ENCODE measurements at regions not wholly inside any gene's neighbourhood (a gene's known extent, or its start where the extent isn't known, plus 50 kb on each side); places are given as distances from the start of the nearest gene placed in this dataset.

DNA sequence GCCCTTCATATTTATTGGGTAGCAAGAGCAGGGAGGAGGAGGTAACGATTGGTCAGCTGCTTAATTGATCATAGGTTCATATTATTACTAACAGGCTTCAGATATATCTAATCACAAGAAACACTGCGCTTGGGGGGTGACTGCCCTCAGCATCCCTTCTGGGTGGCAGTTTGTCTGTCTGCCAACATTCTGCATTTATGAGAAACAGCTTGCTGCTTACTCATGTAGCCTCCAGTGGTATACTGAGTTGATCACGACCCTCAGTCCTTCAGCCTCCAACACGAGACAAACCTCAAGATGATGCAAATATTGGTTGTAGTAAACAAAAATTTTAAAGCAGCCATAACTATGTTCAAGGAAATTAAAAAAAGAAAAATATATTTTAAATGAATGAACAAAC, 657.8 kb upstream of the PHF14 start:
- H3K4me3 Mint-ChIP-seq = no peak overlapping the region
- no peak overlapping the region for H3K27ac Mint-ChIP-seq
- no peaks in the 10 kb centered on the region for H3K36me3 Mint-ChIP-seq (ENCODE audit: low read depth)
- H3K9me3 Mint-ChIP-seq = peaks cover 15% of the 10 kb centered on the region
- H3K27me3 Mint-ChIP-seq = no peaks in the 10 kb centered on the region
- no peak for DNase-seq
- H3K4me1 Mint-ChIP-seq = no peaks in the 10 kb centered on the region
- ATAC-seq = no peak

DNA sequence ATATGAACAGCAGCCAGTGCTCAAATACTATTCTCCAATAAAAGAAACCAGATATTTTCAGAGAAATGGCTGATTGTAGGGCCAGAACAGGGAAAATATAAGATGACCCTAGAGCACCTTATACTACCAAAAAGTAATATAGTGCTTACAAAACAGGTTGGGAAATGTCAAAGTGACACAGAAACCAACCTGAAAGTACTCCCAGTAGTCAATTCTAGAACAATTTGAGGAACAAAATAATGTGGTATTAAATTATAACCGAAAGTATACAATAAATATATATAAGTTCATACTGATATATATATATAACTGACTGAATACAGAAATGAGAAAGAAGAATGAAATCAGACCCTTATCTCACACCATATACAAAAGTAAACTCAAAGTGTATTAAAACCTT, 657.2 kb upstream of the PHF14 start:
- Mint-ChIP-seq H3K4me1 (no peaks in the 10 kb centered on the region), H3K9me3 (peaks cover 15% of the 10 kb centered on the region), H3K4me3 (no peak overlapping the region), H3K36me3 (ENCODE audit: low read depth) (no peaks in the 10 kb centered on the region), H3K27me3 (no peaks in the 10 kb centered on the region), H3K27ac (no peak overlapping the region)
- ATAC-seq = no peak
- DNase-seq = no peak

DNA sequence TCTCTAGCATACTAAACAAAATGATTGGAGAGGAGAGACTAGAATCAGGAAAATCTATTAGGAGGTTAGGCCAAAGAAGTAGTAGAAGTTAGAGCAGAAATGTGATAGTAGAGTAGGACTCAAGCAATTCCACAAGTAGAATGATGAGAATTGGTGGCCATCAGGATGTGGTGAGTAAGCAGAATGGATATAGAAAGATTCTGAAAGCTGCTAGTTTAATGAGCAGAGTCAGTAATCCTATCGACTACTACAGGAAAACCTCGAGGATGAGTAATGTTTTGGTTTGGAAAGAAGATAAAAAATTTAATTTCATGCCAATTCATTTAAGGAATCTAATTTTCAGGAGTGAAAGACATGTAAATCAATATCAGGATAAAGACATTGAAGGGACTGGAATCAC, 648.3 kb upstream of the PHF14 start:
- no peaks in the 10 kb centered on the region for H3K4me1 Mint-ChIP-seq
- no peaks in the 10 kb centered on the region for H3K9me3 Mint-ChIP-seq
- no peak overlapping the region for H3K27ac Mint-ChIP-seq
- H3K27me3 Mint-ChIP-seq = no peaks in the 10 kb centered on the region
- H3K36me3 Mint-ChIP-seq (ENCODE audit: low read depth) = no peaks in the 10 kb centered on the region
- no peak overlapping the region for H3K4me3 Mint-ChIP-seq
- DNase-seq (no peak), ATAC-seq (no peak)

DNA sequence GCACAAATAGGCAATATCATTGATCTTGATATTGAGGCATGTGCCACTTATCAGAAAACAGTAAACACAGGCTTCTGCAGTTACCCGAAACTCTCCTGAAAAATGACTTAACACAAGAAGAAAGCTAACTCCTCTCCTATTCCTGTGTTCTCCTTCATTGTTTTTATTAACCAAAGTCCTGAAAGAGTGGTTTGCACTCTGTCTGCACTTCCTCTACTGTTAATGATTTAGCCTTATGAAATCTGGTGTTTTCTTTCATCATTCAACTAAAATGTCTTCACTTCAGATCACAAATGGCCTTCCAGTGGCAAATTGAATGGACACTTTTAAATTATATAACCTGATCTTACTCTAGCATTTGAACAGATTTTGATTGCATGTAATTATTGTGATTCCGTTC, 630.6 kb upstream of the PHF14 start:
- H3K36me3 Mint-ChIP-seq (ENCODE audit: low read depth) = no peaks in the 10 kb centered on the region
- ATAC-seq = no peak
- no peak overlapping the region for H3K4me3 Mint-ChIP-seq
- H3K4me1 Mint-ChIP-seq = no peaks in the 10 kb centered on the region
- H3K9me3 Mint-ChIP-seq = no peaks in the 10 kb centered on the region
- H3K27ac Mint-ChIP-seq = no peak overlapping the region
- H3K27me3 Mint-ChIP-seq = no peaks in the 10 kb centered on the region
- no peak for DNase-seq

DNA sequence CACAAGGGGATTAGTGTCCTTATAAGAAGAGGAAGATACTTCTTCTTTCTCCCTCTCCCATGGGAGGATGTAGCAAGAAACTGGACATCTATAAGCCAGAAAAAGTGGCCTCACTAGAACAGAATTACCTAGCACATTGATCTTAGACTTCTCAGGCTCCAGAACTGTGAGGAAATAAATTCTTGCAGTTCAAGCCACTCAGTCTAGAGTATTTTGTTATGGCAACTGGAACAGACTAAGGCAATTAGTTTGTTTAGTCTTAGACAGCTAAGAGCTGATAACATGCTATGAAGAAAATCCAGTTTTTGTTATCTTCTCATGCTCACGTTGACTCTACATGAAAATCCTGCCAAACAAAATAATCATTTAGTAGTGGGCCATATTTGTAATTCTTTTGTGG, 627.6 kb upstream of the PHF14 start:
- H3K4me3 Mint-ChIP-seq = no peak overlapping the region
- H3K36me3 Mint-ChIP-seq (ENCODE audit: low read depth) = no peaks in the 10 kb centered on the region
- no peak for DNase-seq
- H3K4me1 Mint-ChIP-seq = no peaks in the 10 kb centered on the region
- no peak overlapping the region for H3K27ac Mint-ChIP-seq
- no peak for ATAC-seq
- H3K27me3 Mint-ChIP-seq = no peaks in the 10 kb centered on the region
- no peaks in the 10 kb centered on the region for H3K9me3 Mint-ChIP-seq

DNA sequence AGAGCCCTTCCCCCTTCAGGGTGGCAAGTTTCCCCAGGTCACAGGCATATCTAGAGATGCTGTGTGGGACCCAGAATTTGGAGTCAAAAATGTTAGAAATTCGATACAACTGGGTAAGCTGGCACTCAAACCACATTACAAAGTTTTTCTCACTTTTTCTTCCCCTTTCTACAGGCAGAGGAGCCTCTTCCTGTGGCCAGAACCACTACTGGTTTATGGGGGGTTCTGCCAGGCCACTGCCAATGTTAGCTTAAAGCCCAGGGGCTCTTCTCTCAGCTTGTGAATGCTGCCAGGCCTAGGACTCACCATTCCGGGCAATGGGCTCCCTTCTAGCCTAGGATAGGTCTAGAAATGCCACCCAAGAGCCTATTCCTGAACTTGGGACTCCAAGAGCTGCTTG, 617.9 kb upstream of the PHF14 start:
- ATAC-seq (no peak), DNase-seq (no peak)
- Mint-ChIP-seq H3K4me1 (no peaks in the 10 kb centered on the region), H3K9me3 (peaks cover 9% of the 10 kb centered on the region), H3K36me3 (ENCODE audit: low read depth) (no peaks in the 10 kb centered on the region), H3K27ac (no peak overlapping the region), H3K27me3 (no peaks in the 10 kb centered on the region), H3K4me3 (no peak overlapping the region)

DNA sequence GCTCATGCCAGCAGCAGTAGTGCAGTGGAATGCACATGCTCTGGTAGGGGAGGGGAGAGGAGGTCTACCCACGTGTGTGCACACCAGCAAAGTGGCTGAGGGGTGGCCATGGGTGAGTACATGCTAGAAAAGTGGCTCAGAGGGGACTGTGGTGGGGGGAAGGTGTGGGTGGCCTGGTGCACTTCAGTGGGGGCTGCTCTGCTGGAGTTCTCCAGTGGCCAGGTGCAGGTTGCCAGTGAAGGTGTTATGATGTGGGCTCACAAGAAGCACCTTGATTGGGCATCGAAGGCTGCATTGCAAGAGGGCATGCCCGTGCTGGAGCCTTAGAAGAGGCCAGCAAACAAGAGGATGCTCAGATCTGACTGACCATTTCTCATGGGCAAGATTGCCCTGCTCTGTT, 613.6 kb upstream of the PHF14 start:
- DNase-seq = no peak
- no peaks in the 10 kb centered on the region for H3K36me3 Mint-ChIP-seq (ENCODE audit: low read depth)

DNA sequence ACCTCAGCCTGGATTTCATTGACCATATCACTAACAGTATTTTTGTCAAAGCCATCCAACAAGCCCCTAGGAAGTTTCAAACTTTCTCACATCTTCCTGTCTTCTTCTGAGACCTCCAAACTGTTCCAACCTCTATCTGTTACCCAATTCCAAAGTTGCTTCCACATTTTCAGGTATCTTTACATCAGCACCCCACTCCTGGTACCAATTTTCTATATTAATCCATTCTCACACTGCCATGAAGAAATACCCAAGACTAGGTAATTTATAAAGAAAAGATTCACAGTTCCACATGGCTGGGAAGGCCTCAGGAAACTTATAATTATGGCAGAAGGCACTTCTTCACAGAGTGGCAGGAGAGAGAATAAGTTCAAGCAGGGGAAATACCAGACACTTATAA, 571.9 kb upstream of the PHF14 start:
- H3K4me3 Mint-ChIP-seq = no peak overlapping the region
- H3K4me1 Mint-ChIP-seq = no peaks in the 10 kb centered on the region
- H3K36me3 Mint-ChIP-seq (ENCODE audit: low read depth) = peaks cover 3% of the 10 kb centered on the region
- H3K9me3 Mint-ChIP-seq = peaks cover 19% of the 10 kb centered on the region
- DNase-seq = no peak
- ATAC-seq = no peak
- H3K27me3 Mint-ChIP-seq = no peaks in the 10 kb centered on the region
- no peak overlapping the region for H3K27ac Mint-ChIP-seq

More for the DNA sequence above, 613.6 kb upstream of the PHF14 start:
- ATAC-seq = no peak
- Mint-ChIP-seq H3K9me3 (peaks cover 9% of the 10 kb centered on the region), H3K4me1 (no peaks in the 10 kb centered on the region), H3K4me3 (no peak overlapping the region), H3K27ac (no peak overlapping the region), H3K27me3 (no peaks in the 10 kb centered on the region)

DNA sequence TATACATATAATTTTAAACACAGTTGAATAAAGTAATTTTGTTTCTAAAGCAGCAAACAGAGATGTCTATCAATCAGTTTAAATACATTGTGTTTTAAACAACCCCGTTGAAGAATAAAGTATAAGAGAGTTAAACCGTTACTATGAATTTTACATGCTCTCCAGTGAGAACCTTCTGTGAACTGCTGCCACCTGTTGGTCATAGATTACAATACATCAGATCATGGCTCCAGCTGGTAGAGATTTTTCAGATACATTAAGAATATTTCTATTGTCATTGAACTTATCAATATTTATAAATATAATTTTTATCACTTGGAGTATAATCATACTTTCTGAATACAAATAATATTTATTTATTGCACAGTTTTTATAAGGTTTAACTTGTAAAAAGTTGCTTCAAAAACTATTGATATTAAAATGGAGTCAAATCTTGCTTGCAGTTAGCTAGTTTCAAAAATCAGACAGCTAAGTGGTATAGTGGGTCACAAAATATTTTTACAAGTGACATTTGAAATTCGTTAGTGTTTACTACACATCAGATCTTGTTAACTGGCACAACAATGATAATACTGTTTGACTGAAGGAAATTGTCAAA, 561.2 kb upstream of the PHF14 start:
- Mint-ChIP-seq H3K36me3 (ENCODE audit: low read depth) (no peaks in the 10 kb centered on the region), H3K9me3 (no peaks in the 10 kb centered on the region), H3K27ac (no peak overlapping the region), H3K27me3 (no peaks in the 10 kb centered on the region), H3K4me3 (no peak overlapping the region), H3K4me1 (no peaks in the 10 kb centered on the region)
- DNase-seq = peak; percentile 8
- ATAC-seq = no peak

DNA sequence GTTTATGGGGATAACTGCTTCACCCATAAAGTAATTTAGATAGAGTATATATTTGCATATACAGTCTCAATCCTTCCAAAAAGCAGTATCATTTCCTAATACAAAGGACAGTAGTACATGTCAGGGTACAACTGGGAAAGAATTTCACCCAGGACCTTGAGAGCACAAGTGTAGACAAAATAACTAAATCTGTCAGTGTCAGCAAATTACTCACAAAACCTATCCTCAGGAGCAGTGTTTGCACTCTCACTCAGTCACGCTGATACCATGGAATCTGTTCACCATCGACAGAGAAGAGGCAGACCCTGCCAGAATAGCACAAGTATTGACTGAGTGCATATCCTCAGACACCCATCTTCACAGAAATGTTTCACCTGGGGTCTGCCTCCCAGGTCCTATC, 554.7 kb upstream of the PHF14 start:
- no peaks in the 10 kb centered on the region for H3K27me3 Mint-ChIP-seq
- H3K9me3 Mint-ChIP-seq = peaks cover 5% of the 10 kb centered on the region
- ATAC-seq (no peak), DNase-seq (no peak)
- H3K4me1 Mint-ChIP-seq = no peaks in the 10 kb centered on the region
- H3K27ac Mint-ChIP-seq = no peak overlapping the region
- H3K4me3 Mint-ChIP-seq = no peak overlapping the region
- no peaks in the 10 kb centered on the region for H3K36me3 Mint-ChIP-seq (ENCODE audit: low read depth)

DNA sequence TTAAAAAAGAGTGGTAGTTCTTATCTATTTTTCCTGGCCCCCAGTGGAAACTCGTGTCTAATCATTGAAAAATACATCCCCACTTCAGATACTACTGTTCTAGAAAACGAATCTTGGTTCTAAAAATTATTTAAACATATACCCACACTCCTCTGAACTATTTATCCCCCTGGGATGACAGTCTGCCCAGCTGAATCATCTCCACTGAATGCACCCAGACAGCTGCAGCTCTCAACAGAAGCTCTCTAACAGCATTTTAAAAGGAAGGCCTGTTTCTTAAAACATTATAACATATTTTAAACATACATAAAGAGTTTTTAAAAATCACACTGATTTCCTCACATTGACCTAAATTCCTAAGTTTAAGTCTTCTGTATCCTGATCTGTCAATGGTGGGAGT, 544.6 kb upstream of the PHF14 start:
- H3K27me3 Mint-ChIP-seq = no peaks in the 10 kb centered on the region

DNA sequence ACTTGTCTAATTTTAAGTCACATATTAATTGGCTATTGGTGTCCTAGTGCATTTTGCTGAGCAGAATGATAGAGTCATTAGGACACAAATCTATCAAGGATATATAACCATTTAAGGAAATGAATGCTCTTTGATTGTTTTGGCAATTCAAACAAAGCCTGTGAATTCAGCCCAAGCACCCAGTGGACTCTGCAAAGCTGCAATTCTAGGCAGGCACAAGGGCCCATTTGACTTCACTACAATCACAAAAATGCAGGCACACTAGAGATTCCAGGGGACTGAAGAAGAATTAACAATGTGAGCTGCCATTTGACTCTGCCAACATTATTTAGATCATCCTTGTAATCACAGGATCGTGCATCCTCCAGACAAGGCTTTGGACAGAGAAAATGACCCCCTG, 544.2 kb upstream of the PHF14 start:
- no peak overlapping the region for H3K4me3 Mint-ChIP-seq

More for the DNA sequence above, 544.6 kb upstream of the PHF14 start:
- Mint-ChIP-seq H3K36me3 (ENCODE audit: low read depth) (no peaks in the 10 kb centered on the region), H3K9me3 (no peaks in the 10 kb centered on the region), H3K4me1 (no peaks in the 10 kb centered on the region), H3K27ac (no peak overlapping the region), H3K4me3 (no peak overlapping the region)
- DNase-seq (no peak), ATAC-seq (no peak)

DNA sequence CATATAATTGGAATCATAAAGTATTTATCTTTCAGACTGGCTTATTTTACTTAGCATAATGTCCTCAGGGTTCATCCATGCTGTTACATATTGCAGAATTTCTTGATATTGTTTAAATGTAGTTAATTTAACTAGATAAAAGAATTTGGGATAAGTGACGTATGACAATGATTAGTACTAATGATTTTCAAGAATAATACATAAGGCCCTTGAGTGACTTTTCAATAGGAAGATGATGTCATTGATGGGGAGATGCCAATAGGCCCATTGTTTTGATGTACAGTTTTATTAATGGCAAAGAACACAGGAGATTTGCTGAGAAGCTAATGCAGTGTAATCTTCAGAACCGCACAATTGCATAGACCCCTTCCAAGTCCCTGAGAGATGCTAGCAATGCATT, 537.4 kb upstream of the PHF14 start:
- Mint-ChIP-seq H3K36me3 (ENCODE audit: low read depth) (no peaks in the 10 kb centered on the region), H3K9me3 (peaks cover 11% of the 10 kb centered on the region), H3K27ac (no peak overlapping the region), H3K4me1 (no peaks in the 10 kb centered on the region), H3K4me3 (no peak overlapping the region), H3K27me3 (no peaks in the 10 kb centered on the region)
- DNase-seq = no peak
- ATAC-seq = no peak

More for the DNA sequence above, 544.2 kb upstream of the PHF14 start:
- ATAC-seq = no peak
- no peaks in the 10 kb centered on the region for H3K4me1 Mint-ChIP-seq
- H3K27me3 Mint-ChIP-seq = no peaks in the 10 kb centered on the region
- H3K36me3 Mint-ChIP-seq (ENCODE audit: low read depth) = no peaks in the 10 kb centered on the region
- peaks cover 1% of the 10 kb centered on the region for H3K9me3 Mint-ChIP-seq
- no peak for DNase-seq
- H3K27ac Mint-ChIP-seq = no peak overlapping the region

DNA sequence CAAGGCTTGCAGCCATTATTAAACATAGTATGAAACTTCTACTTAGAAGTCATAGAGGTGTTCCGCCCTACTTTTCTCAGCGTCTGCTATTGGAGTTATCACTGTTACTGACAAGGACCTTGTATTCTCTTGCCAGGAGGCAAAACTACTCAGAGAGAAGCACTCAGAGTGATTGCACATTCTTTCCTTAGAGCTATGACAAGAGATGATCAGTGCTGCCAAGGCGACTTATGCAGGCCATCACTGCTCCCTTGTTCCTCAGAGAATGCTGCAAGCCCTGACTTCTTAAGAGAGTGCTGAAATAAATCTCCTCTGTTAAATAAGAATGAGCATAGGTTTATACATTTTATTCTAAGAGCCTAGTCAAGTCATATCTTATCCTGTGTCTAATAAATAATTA, 534.6 kb upstream of the PHF14 start:
- ATAC-seq (no peak), DNase-seq (no peak)
- H3K9me3 Mint-ChIP-seq = peaks cover 25% of the 10 kb centered on the region
- no peaks in the 10 kb centered on the region for H3K4me1 Mint-ChIP-seq
- no peaks in the 10 kb centered on the region for H3K36me3 Mint-ChIP-seq (ENCODE audit: low read depth)
- no peak overlapping the region for H3K4me3 Mint-ChIP-seq
- no peak overlapping the region for H3K27ac Mint-ChIP-seq
- no peaks in the 10 kb centered on the region for H3K27me3 Mint-ChIP-seq

DNA sequence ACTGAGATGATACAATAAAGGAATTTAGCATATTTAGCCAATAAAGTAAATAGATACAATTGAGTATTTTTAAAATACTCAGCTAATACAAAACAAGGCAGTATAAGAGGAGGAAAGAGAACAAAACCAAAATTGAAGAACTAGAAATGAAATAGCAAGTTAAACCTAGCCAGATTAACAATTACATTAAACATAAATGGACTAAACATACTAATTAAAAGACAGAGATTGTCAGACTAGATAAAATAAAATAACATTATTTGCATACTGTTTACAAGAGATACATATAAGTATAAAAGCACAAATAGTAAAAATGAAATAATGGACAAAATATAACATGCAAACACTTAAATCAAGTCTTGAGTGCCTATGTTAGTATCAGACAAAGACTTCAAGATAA, 517.7 kb upstream of the PHF14 start:
- no peaks in the 10 kb centered on the region for H3K4me1 Mint-ChIP-seq
- no peaks in the 10 kb centered on the region for H3K27me3 Mint-ChIP-seq
- no peak for DNase-seq
- H3K4me3 Mint-ChIP-seq = no peak overlapping the region
- H3K9me3 Mint-ChIP-seq = peaks cover 7% of the 10 kb centered on the region
- no peak overlapping the region for H3K27ac Mint-ChIP-seq
- no peak for ATAC-seq
- H3K36me3 Mint-ChIP-seq (ENCODE audit: low read depth) = no peaks in the 10 kb centered on the region

DNA sequence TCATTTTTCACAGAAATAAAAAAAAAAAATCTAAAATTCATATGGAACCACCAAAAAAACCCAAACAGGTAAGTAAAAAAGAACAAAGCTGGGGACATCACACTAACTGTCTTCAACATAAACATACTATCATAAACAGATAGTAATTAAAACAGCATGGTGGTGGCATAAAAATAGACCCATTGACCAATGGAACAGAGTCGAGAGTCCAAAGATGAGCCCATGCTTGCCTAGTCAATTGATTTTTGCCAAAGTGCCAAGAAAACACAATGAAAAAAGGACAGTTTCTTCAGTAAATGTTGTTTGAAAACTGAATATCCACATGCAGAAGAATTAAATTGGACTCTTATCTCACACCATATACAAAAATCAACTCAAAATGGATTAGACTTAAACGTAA, 513.2 kb upstream of the PHF14 start:
- H3K27ac Mint-ChIP-seq = no peak overlapping the region
- DNase-seq = no peak
- H3K9me3 Mint-ChIP-seq = peaks cover under 1% of the 10 kb centered on the region
- no peak for ATAC-seq
- no peaks in the 10 kb centered on the region for H3K4me1 Mint-ChIP-seq
- H3K4me3 Mint-ChIP-seq = no peak overlapping the region
- H3K36me3 Mint-ChIP-seq (ENCODE audit: low read depth) = no peaks in the 10 kb centered on the region
- H3K27me3 Mint-ChIP-seq = no peaks in the 10 kb centered on the region
